SJCRH30 (cell line): ENCODE measurements at regions not wholly inside any gene's neighbourhood (a gene's known extent, or its start where the extent isn't known, plus 50 kb on each side); places are given as distances from the start of the nearest gene placed in this dataset.

ENCODE experiments used
- DNase-seq, 2 experiments: peaks; one replicate each; pipeline ENCODE4 v3.0.0-alpha.2; 2015 to 2020
- H3K27ac ChIP-seq: fragments of 250-450 bp; sonication (Bioruptor Pico); 2 replicates; pipeline ENCODE4 v1.5.1; 2020; ENCODE audit warnings: mild to moderate bottlenecking, moderate library complexity
- H3K27me3 ChIP-seq: fragments of 250-450 bp; sonication (Bioruptor Pico); 2 replicates; pipeline ENCODE4 v1.5.1; 2020; ENCODE audit warnings: mild to moderate bottlenecking, moderate library complexity
- H3K36me3 ChIP-seq: fragments of 250-450 bp; sonication (Bioruptor Pico); 2 replicates; pipeline ENCODE4 v1.5.1; 2020; ENCODE audit warnings: mild to moderate bottlenecking, moderate library complexity
- H3K4me1 ChIP-seq: fragments of 250-450 bp; sonication (Bioruptor Pico); 2 replicates; pipeline ENCODE4 v1.5.1; 2020; ENCODE audit warnings: mild to moderate bottlenecking, moderate library complexity
- H3K4me3 ChIP-seq: fragments of 250-450 bp; sonication (Bioruptor Pico); 2 replicates; pipeline ENCODE4 v1.5.1; 2020; ENCODE audit warnings: mild to moderate bottlenecking, moderate library complexity
- H3K9me3 ChIP-seq: fragments of 250-450 bp; sonication (Bioruptor Pico); replicated peaks from 2 replicates; pipeline ENCODE4 v1.5.1; 2020; ENCODE audit warnings: mild to moderate bottlenecking, moderate library complexity

DNA sequence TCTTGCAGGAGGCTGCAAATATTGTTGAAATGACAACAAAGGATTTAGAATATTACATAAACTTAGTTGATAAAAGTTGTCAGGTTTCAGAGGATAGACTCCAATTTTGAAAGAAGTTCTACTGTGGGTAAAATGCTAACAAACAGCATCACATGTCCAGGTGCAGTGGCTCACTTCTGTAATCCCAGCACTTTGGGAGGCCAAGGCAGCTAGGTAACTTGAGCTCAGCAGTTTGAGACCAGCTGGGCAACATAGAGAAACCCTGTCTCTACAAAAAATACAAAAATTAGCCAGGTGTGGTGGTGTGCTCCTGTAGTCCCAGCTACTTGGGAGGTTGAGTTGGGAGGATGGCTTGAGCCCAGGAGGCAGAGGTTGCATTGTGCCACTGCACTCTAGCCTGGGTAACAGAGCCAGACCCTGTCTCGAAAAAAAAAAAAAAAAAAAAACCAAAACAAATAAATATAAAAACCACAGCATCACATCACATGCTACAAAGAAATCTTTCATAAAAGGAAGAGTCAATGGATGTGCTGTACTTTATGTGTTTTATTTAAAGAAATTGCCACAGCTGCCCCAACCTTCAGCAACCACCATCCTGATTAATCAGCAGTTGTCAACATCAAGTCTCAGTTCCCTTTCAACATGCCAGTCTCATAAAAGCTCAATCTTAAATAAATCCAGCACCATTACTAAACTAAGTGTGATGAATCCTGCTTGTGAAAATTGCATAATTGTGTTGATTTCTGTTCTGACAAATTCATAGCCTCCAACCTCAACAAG, 83.2 kb upstream of the MBL2 start:
- H3K4me1 ChIP-seq = no peaks in the 10 kb centered on the region
- H3K27me3 ChIP-seq = no peaks in the 10 kb centered on the region
- DNase-seq = no peak
- H3K36me3 ChIP-seq = no peaks in the 10 kb centered on the region
- H3K4me3 ChIP-seq = no peak overlapping the region
- H3K27ac ChIP-seq = no peak overlapping the region
- no peaks in the 10 kb centered on the region for H3K9me3 ChIP-seq

DNA sequence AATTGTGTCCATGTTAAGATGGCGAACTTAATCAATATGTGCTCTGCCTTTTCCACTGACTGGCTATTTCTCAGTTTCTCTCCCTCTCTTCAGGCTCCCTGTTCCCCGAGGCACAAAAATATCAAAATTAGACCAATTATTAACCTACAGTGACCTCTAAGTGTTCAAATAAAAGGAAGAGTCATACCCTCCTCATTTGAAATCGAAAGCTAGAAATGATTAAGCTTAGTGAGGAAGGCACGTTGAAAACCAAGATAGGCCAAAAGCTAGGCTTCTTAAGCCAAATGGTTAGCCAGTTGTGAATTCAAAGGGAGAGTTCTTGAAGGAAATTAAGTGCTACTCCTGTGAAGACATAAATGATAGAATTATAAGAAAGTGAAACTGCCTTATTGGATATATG, 81.1 kb upstream of the MBL2 start:
- no peaks in the 10 kb centered on the region for H3K36me3 ChIP-seq
- H3K4me3 ChIP-seq = no peak overlapping the region
- H3K27me3 ChIP-seq = no peaks in the 10 kb centered on the region
- H3K9me3 ChIP-seq = no peaks in the 10 kb centered on the region
- H3K27ac ChIP-seq = no peak overlapping the region
- H3K4me1 ChIP-seq = no peaks in the 10 kb centered on the region
- no peak for DNase-seq

DNA sequence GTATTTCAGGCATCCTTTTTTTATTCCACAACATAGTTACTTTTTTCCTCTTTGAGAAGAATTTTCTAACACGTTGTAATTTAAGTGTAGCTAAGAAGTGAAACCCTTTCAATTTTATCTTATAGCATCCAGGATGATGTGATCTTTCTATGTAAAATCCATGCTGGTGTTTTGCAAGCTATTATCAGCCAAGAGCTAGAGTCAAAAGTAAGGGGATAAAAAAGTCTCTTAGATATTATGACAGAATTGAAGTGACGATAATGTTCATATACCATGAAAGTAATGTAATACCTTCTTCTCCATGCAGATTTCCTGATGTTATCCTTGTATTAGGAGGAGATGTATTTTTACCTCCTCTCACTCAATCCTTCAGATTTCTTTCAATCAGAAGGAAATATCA, 64.2 kb upstream of the MBL2 start:
- Histone ChIP-seq H3K9me3 (no peaks in the 10 kb centered on the region), H3K4me1 (no peaks in the 10 kb centered on the region), H3K4me3 (no peak overlapping the region), H3K27me3 (no peaks in the 10 kb centered on the region), H3K27ac (no peak overlapping the region), H3K36me3 (no peaks in the 10 kb centered on the region)
- no peak for DNase-seq
